VCaP (cell line): ENCODE measurements at regions not wholly inside any gene's neighbourhood (a gene's known extent, or its start where the extent isn't known, plus 50 kb on each side); places are given as distances from the start of the nearest gene placed in this dataset.

Experiments used
- H3K27ac ChIP-seq: fragments of 450-650 bp; 2 replicates; pipeline ENCODE4 v1.5.1; 2017
- TF ChIP-seq, protein P1 (sequence below): fragments of 450-650 bp; conservative IDR thresholded peaks from 2 replicates; pipeline ENCODE4 v1.5.1; 2017; ENCODE audit warnings: mild to moderate bottlenecking, moderate library complexity

DNA sequence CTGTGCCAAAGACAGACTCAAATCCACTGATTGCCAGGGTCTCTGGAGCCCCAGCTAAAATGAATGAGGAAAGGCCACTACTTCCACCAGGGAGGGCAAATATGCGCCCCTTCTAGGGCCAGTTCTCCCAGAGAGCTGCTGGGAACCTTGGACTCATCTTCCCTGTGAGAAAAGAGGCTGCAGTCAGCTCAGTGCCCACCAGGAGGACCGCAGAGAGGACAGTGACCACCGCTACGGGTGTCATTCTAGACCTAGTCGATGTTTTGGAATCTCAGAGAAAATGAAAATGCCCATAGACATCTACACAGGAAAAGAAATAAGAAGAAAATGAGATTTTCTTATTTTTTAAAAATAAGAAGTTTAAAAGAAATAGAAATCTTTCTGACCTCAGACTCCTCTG, 235.1 kb downstream of the UQCRFS1 start:
- TF ChIP-seq, protein P1, sequence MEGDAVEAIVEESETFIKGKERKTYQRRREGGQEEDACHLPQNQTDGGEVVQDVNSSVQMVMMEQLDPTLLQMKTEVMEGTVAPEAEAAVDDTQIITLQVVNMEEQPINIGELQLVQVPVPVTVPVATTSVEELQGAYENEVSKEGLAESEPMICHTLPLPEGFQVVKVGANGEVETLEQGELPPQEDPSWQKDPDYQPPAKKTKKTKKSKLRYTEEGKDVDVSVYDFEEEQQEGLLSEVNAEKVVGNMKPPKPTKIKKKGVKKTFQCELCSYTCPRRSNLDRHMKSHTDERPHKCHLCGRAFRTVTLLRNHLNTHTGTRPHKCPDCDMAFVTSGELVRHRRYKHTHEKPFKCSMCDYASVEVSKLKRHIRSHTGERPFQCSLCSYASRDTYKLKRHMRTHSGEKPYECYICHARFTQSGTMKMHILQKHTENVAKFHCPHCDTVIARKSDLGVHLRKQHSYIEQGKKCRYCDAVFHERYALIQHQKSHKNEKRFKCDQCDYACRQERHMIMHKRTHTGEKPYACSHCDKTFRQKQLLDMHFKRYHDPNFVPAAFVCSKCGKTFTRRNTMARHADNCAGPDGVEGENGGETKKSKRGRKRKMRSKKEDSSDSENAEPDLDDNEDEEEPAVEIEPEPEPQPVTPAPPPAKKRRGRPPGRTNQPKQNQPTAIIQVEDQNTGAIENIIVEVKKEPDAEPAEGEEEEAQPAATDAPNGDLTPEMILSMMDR: no peak; the same call in 1 of the 2 replicates
- H3K27ac ChIP-seq: no peak overlapping the region

DNA sequence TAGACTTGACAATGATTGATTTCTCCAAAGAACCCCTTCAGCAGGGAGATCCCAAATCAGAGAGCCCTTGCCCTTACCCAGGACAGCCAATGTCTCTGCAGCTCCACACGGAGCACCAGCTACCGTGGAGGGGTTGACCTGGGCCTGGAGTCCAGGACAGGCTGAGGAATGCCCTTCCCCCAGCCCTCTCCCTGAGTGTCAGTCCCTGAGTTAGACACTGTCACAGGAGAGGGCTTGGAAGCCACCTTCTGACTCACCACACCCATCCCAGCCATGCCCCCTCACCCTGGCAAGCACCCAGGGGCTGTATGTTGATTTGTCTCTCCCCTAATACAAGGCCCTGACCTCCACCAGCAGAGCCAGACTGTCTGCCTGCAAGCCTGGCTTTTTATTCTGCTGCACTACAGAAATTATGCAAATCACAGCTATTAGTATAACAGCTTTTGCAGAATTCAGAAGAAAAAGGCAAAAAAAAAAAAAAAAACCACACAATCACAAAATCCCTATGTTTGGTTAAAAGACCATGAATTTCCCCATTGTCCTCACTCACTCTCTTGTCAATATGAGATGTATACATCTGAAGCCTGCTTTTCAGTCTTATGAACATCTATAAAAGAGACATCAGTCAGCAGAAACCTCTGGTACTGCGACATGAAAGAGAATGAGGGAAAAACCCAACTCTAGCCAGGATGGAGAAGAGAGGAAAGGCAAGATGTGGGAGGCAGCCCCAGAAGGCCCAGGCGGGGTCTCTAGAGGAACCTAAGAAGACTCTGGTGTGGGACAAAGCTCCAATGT, 240.7 kb downstream of the UQCRFS1 start:
- H3K27ac ChIP-seq: no peak overlapping the region
- TF ChIP-seq, protein P1: no peak

DNA sequence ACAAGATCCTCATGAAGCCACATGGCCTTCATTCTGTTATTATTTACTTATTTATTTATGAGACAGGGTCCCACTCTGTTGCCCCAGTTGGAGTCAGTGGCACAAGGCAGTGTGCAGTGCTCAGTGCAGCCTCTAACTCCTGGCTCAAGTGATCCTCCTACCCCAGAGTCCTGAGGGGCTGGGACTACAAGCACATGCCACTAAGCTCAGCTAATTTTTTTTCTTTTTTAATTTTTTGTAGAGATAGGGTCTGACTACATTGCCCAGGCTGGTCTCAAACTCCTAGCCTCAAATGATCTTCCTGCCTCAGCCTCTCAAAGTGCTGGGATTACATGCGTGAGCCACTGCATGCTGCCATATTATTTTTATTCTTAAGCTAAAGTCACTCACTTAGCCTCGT, 241.4 kb downstream of the UQCRFS1 start:
- TF ChIP-seq, protein P1: no peak
- H3K27ac ChIP-seq: no peak overlapping the region

DNA sequence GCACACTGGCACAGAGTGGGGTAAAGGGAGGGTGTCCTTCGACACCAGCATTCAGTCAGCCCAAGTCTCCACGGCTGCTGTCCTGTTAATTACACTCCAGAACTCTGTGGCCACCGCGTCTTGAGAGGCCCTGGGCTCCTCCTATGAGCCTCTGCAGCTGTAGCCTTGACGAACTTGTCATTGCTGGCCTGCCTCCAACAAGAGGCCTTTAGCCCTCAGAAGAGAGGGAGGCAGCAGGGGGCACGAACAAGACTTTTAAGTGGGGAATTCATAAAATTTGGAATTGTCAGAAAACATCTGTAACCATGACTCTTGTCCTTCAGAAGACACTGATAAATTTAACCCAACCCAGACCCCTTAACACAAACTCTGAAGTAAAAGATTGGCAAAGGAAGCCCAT, 241.9 kb downstream of the UQCRFS1 start:
- TF ChIP-seq, protein P1: no peak
- H3K27ac ChIP-seq: no peak overlapping the region

DNA sequence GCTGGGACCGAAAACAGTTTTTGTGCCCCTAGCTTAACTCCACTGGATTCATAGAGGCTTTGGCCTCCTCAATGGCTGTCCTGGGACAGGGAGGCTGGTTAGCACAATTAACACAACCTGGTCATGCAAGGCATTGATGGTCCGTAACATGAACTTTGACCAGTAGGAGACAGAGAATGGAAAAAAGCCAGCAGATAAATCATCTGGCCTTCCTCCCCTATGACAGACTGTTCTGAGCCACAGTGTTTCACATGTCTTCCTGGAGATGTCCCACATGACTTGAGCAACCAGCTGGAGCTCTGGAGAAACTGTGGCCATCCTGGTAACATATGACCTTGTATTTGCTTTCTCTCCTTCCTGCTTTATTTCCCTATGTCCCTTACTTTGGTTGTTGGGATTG, 244.2 kb downstream of the UQCRFS1 start:
- TF ChIP-seq, protein P1: no peak
- no peak overlapping the region for H3K27ac ChIP-seq

DNA sequence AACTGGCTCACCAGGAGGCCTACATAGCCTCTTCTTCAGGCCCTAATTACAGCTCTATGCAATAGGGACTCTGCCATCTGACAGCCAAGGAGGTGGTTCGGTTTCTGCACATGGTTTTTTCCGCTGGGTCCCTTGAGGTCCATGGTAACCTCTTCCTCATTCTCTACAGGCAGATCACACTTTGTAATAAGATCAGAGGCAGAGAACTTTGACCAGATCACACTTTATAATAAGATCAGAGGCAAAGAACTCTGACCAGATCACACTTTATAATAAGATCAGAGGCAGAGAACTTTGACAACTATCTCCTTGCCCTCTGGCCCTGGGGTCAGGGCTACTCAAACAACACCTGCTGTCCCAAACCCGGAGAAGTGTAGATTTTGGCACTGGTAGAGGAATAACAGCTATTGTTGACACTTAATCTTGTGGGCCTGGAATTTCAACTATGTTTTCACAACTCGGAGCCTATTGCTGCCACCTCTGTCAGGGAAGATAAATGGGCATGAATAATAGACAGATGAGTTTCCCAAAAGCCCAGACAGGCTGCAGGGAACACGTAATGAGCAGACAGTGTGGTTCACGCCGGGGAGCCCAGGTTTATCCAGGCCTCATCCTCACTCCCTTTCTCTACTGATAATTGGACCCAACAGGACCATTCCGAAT, 246.1 kb downstream of the UQCRFS1 start:
- TF ChIP-seq, protein P1: no peak
- no peak overlapping the region for H3K27ac ChIP-seq

DNA sequence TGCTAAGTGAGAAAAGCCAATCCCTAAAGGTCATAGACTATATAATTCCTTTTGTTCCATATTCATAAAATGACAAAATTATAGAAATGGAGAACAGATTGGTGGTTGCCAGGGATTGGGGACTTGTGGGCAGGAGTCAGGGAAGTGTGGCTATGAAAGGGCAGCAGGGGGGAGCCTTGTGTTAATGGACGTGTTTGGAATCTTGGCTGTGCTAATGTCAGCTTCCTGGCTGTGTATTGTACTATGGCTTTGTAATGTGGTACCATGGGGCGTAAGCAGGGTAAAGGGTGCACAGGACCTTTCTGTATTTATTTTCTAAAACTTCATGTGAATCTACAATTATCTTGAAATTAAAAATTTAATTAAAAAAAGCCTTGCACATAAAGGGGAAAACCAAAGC, 248.5 kb downstream of the UQCRFS1 start:
- no peak overlapping the region for H3K27ac ChIP-seq
- TF ChIP-seq, protein P1: no peak
